CD14-positive monocyte (primary cell): ENCODE measurements at regions not wholly inside any gene's neighbourhood (a gene's known extent, or its start where the extent isn't known, plus 50 kb on each side); places are given as distances from the start of the nearest gene placed in this dataset.
"Not testable (repeated sequence)": the region's sequence is repeated elsewhere in the genome, so short reads cannot be mapped to it uniquely, and the experiment has no call there.

Experiments used
- DNase-seq, 3 donors: peaks; one replicate each; pipeline ENCODE4 v3.0.0-alpha.2; 2011 to 2022
- H2AFZ ChIP-seq: 2 replicates; pipeline ENCODE4 v1.6.0; 2012; ENCODE audit warnings: mild to moderate bottlenecking, low read depth, low read length, inconsistent platforms; ENCODE audit not compliant: insufficient read depth, poor library complexity, severe bottlenecking
- H3K27ac ChIP-seq, 2 donors: 1 replicate in 1 of 2; 2 replicates in 1 of 2; pipeline ENCODE4 v1.5.1; 2012 to 2013; ENCODE audit warnings: low read length in 2 of 2, control low read depth in 1 of 2, inconsistent platforms in 1 of 2, low read depth in 1 of 2, mild to moderate bottlenecking in 1 of 2
- H3K27me3 ChIP-seq, 2 donors: one replicate each; pipeline versions ENCODE4 v1.6.0 to v1.6.1; 2011 to 2013; ENCODE audit warnings: low read length in 2 of 2; ENCODE audit not compliant: control insufficient read depth in 2 of 2, insufficient read depth in 2 of 2
- H3K36me3 ChIP-seq, 2 donors: replicated peaks in 1 of 2; 1 replicate in 1 of 2; 2 replicates in 1 of 2; pipeline versions ENCODE4 v1.5.1 to v1.6.1; 2012 to 2013; ENCODE audit warnings: low read length in 2 of 2, control low read depth in 1 of 2, inconsistent platforms in 1 of 2, mild to moderate bottlenecking in 1 of 2; ENCODE audit not compliant: insufficient read depth in 2 of 2, control insufficient read depth in 1 of 2
- H3K4me1 ChIP-seq, 2 donors: 1 replicate in 1 of 2; 2 replicates in 1 of 2; pipeline versions ENCODE4 v1.5.1 to v1.6.1; 2012 to 2013; ENCODE audit warnings: low read length in 2 of 2, control low read depth in 1 of 2, inconsistent platforms in 1 of 2, mild to moderate bottlenecking in 1 of 2, moderate library complexity in 1 of 2; ENCODE audit not compliant: insufficient read depth in 2 of 2, control insufficient read depth in 1 of 2
- H3K4me2 ChIP-seq: replicated peaks from 2 replicates; pipeline ENCODE3; 2012; ENCODE audit warnings: low read length, moderate library complexity, mild to moderate bottlenecking; ENCODE audit not compliant: poor library complexity, severe bottlenecking; ENCODE audit errors: extremely low read depth
- H3K4me3 ChIP-seq, 3 experiments: fragments of 200-600 bp in 1 of 3; sonication (generic) in 1 of 3; replicated peaks in 1 of 3; 1 replicate in 2 of 3; 2 replicates in 1 of 3; pipeline ENCODE4 v1.5.1; 2011 to 2013; ENCODE audit warnings: low read length in 3 of 3, mild to moderate bottlenecking in 3 of 3, control low read depth in 2 of 3, low read depth in 2 of 3, inconsistent platforms in 1 of 3, moderate library complexity in 1 of 3
- H3K79me2 ChIP-seq: 2 replicates; pipeline ENCODE4 v1.6.0; 2012; ENCODE audit warnings: mild to moderate bottlenecking, control low read depth, inconsistent platforms, low read length, moderate library complexity; ENCODE audit not compliant: insufficient read depth
- H3K9ac ChIP-seq: 2 replicates; pipeline ENCODE4 v1.6.0; 2017; ENCODE audit warnings: low read length, mild to moderate bottlenecking; ENCODE audit not compliant: insufficient read depth, poor library complexity, severe bottlenecking
- H3K9me3 ChIP-seq, 2 donors: replicated peaks in 1 of 2; 1 replicate in 1 of 2; 2 replicates in 1 of 2; pipeline versions ENCODE4 v1.5.1 to v1.6.1; 2012 to 2013; ENCODE audit warnings: low read length in 2 of 2, control low read depth in 1 of 2; ENCODE audit not compliant: control insufficient read depth in 1 of 2, insufficient read depth in 1 of 2
- H4K20me1 ChIP-seq: 2 replicates; pipeline ENCODE4 v1.6.0; 2012; ENCODE audit warnings: mild to moderate bottlenecking, low read length, control low read depth, moderate library complexity; ENCODE audit not compliant: insufficient read depth
- H3K27ac Mint-ChIP-seq, 7 donors: one replicate each; pipeline ENCODE4 v1.8.0; 2020; ENCODE audit warnings: mild to moderate bottlenecking in 7 of 7, mixed read lengths in 7 of 7, moderate library complexity in 6 of 7, inconsistent platforms in 2 of 7
- H3K27me3 Mint-ChIP-seq, 3 donors: one replicate each; pipeline ENCODE4 v1.8.0; 2021 to 2022; ENCODE audit warnings: low read depth in 3 of 3, mild to moderate bottlenecking in 3 of 3, mixed read lengths in 3 of 3, moderate library complexity in 3 of 3, inconsistent platforms in 1 of 3
- H3K36me3 Mint-ChIP-seq, 2 donors: one replicate each; pipeline ENCODE4 v1.8.0; 2020; ENCODE audit warnings: mixed read lengths in 2 of 2, inconsistent platforms in 1 of 2, mild to moderate bottlenecking in 1 of 2
- H3K4me1 Mint-ChIP-seq: one replicate; pipeline ENCODE4 v1.8.0; 2020; ENCODE audit warnings: mild to moderate bottlenecking, mixed read lengths
- H3K4me3 Mint-ChIP-seq, 2 donors: one replicate each; pipeline ENCODE4 v1.8.0; 2020; ENCODE audit warnings: mild to moderate bottlenecking in 2 of 2, mixed read lengths in 2 of 2, moderate library complexity in 1 of 2
- H3K9me3 Mint-ChIP-seq, 7 donors: one replicate each; pipeline ENCODE4 v1.8.0; 2020 to 2022; ENCODE audit warnings: mixed read lengths in 7 of 7, mild to moderate bottlenecking in 6 of 7, moderate library complexity in 6 of 7, inconsistent platforms in 2 of 7
- WGBS: methylation state at CpG from one replicate; pipeline ENCODE4 v1.1.5; 2013; ENCODE audit warnings: missing lambda C conversion rate; ENCODE audit not compliant: insufficient coverage; 5-methylcytosine and 5-hydroxymethylcytosine counted together
- intact Hi-C, 2 donors: fragments of 100-400 bp; cut with micrococcal nuclease; formaldehyde crosslinking; loops; one replicate each; pipeline versions ENCODE4 v1.15.0 to v1.15.1; 2023
- TF ChIP-seq, protein P1 (sequence below): fragments of 200-600 bp; IDR thresholded peaks from one replicate; pipeline ENCODE4 v1.8.0; 2022; ENCODE audit warnings: antibody characterized with exemption, mild to moderate bottlenecking

DNA sequence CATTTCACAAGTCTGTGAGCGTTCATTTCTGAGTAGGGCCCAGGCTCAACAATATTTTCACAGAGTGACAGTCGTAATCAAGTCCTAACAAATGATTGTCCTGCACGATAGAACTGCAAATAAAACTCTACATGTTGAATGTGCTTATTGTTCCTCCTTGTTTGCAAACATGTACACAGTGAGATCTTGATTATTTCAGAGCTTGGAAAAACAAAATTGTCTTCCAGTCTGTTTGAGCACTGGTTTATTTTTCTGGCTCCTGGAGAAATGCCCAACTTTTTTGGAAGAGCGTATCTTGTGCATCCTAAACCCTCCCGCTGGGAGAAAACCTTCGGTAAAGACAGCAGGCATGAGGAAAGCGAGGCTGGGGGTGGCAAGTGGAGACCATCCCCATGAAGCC is 91.1 kb downstream of the TEX36 start:
- Histone ChIP-seq H3K4me1 (no peaks in the 10 kb centered on the region), H3K36me3 (no peaks in the 10 kb centered on the region), H3K4me2 (no peak overlapping the region), H3K9me3 (peaks cover 9 to 13% of the 10 kb centered on the region in 2 donors), H3K79me2 (no peaks in the 10 kb centered on the region), H3K9ac (no peak overlapping the region), H3K4me3 (no peak overlapping the region), H2AFZ (no peak overlapping the region), H4K20me1 (no peaks in the 10 kb centered on the region), H3K27me3 (no peaks in the 10 kb centered on the region), H3K27ac (no peak overlapping the region)
- Mint-ChIP-seq H3K4me3 (no peak overlapping the region), H3K27ac (no peak overlapping the region), H3K27me3 (peaks cover 0 to 2% (median 1%) of the 10 kb centered on the region in 3 donors), H3K9me3 (peaks cover 12 to 26% (median 21%) of the 10 kb centered on the region in 7 donors), H3K36me3 (no peaks in the 10 kb centered on the region), H3K4me1 (no peaks in the 10 kb centered on the region)
- TF ChIP-seq, protein P1, sequence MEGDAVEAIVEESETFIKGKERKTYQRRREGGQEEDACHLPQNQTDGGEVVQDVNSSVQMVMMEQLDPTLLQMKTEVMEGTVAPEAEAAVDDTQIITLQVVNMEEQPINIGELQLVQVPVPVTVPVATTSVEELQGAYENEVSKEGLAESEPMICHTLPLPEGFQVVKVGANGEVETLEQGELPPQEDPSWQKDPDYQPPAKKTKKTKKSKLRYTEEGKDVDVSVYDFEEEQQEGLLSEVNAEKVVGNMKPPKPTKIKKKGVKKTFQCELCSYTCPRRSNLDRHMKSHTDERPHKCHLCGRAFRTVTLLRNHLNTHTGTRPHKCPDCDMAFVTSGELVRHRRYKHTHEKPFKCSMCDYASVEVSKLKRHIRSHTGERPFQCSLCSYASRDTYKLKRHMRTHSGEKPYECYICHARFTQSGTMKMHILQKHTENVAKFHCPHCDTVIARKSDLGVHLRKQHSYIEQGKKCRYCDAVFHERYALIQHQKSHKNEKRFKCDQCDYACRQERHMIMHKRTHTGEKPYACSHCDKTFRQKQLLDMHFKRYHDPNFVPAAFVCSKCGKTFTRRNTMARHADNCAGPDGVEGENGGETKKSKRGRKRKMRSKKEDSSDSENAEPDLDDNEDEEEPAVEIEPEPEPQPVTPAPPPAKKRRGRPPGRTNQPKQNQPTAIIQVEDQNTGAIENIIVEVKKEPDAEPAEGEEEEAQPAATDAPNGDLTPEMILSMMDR: no peak
- no peak for DNase-seq
- intact Hi-C loops: no loop called here
- 85% methylated on average over 4 of the region's 7 CpGs for WGBS

DNA sequence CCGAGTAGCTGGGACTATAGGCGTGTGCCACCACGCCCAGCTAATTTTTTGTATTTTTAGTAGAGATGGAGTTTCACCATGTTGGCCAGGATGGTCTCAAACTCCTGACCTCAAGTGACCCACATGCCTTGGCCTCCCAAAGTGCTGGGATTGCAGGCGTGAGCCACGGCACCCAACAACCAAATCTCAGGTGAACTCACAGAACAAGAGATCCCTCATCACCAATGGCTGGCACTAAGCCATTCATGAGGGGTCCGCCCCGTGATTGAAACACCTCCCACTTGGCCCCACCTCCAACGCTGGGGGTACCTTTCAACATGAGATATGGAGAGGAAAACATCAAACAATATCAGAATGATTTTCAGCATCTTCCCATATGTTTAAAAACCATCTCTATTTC is 94.2 kb downstream of the TEX36 start:
- intact Hi-C loops, H3K36me3 Mint-ChIP-seq, H3K27me3 ChIP-seq, H3K4me3 ChIP-seq, H2AFZ ChIP-seq, H3K4me1 ChIP-seq, H3K4me3 Mint-ChIP-seq, H3K27ac ChIP-seq, H3K79me2 ChIP-seq, H3K36me3 ChIP-seq, H3K4me2 ChIP-seq, H4K20me1 ChIP-seq, H3K4me1 Mint-ChIP-seq, H3K27me3 Mint-ChIP-seq, DNase-seq, H3K9ac ChIP-seq, H3K27ac Mint-ChIP-seq: not testable (repeated sequence)
- WGBS: 92% methylated on average over 2 of the region's 8 CpGs
- peaks cover 3 to 26% (median 13%) of the 10 kb centered on the region in 7 donors for H3K9me3 Mint-ChIP-seq
- peaks cover 0 to 13% of the 10 kb centered on the region in 2 donors for H3K9me3 ChIP-seq
